GM23338 (cell line): ENCODE measurements at regions not wholly inside any gene's neighbourhood (a gene's known extent, or its start where the extent isn't known, plus 50 kb on each side); places are given as distances from the start of the nearest gene placed in this dataset.

Experiments
- ATAC-seq: fragments of 200-7000 bp; cut with Tn5 transposase; 3 replicates; pipeline ENCODE4 v1.9.1; 2020
- DNase-seq: peaks from one replicate; pipeline ENCODE4 v3.0.0-alpha.2; 2015; ENCODE audit warnings: low spot score
- H2AFZ ChIP-seq: fragments of 200-600 bp; sonication (generic); 2 replicates; pipeline ENCODE4 v1.8.0; 2016; ENCODE audit warnings: antibody characterized with exemption, mild to moderate bottlenecking, moderate library complexity
- H3F3A ChIP-seq: fragments of 200-600 bp; sonication (generic); replicated peaks from 2 replicates; pipeline ENCODE4 v1.8.0; 2017; ENCODE audit warnings: antibody characterized with exemption, mixed run types, low read depth
- H3K27ac ChIP-seq: fragments of 200-600 bp; sonication (generic); 2 replicates; pipeline ENCODE4 v1.6.1; 2016; ENCODE audit warnings: low read depth
- H3K27me3 ChIP-seq: fragments of 200-600 bp; sonication (generic); 2 replicates; pipeline ENCODE4 v1.8.0; 2016; ENCODE audit warnings: mild to moderate bottlenecking, mixed run types, moderate library complexity; ENCODE audit not compliant: insufficient read depth
- H3K36me3 ChIP-seq: fragments of 200-600 bp; sonication (generic); 2 replicates; pipeline ENCODE4 v1.8.0; 2016; ENCODE audit warnings: mild to moderate bottlenecking; ENCODE audit not compliant: insufficient read depth
- H3K4me1 ChIP-seq: fragments of 200-600 bp; sonication (generic); 2 replicates; pipeline ENCODE4 v1.8.0; 2016; ENCODE audit warnings: mild to moderate bottlenecking, moderate library complexity; ENCODE audit not compliant: insufficient read depth
- H3K4me2 ChIP-seq: fragments of 200-600 bp; sonication (generic); 2 replicates; pipeline ENCODE4 v1.7.1; 2017; ENCODE audit warnings: mixed run types
- H3K4me3 ChIP-seq: fragments of 200-600 bp; sonication (generic); 2 replicates; pipeline ENCODE4 v1.6.1; 2016; ENCODE audit warnings: mixed run types
- H3K79me2 ChIP-seq: fragments of 200-600 bp; sonication (generic); replicated peaks from 2 replicates; pipeline ENCODE4 v1.8.0; 2017; ENCODE audit warnings: mild to moderate bottlenecking; ENCODE audit not compliant: insufficient read depth
- H3K9me2 ChIP-seq: fragments of 200-600 bp; sonication (generic); 2 replicates; pipeline ENCODE4 v1.8.0; 2017; ENCODE audit not compliant: insufficient read depth
- H4K20me1 ChIP-seq: fragments of 200-600 bp; sonication (generic); replicated peaks from 2 replicates; pipeline ENCODE4 v1.8.0; 2017; ENCODE audit warnings: mild to moderate bottlenecking; ENCODE audit not compliant: insufficient read depth
- H3K27ac Mint-ChIP-seq: 2 replicates; pipeline ENCODE4 v1.8.0; 2020; ENCODE audit warnings: inconsistent platforms, mild to moderate bottlenecking, moderate library complexity, mixed read lengths
- H3K27me3 Mint-ChIP-seq: 3 replicates; pipeline ENCODE4 v1.8.0; 2022; ENCODE audit warnings: low read depth, mild to moderate bottlenecking, moderate library complexity, mixed read lengths, inconsistent platforms; ENCODE audit not compliant: insufficient read depth, poor library complexity
- H3K36me3 Mint-ChIP-seq: 3 replicates; pipeline ENCODE4 v1.8.0; 2021; ENCODE audit warnings: low read depth, mild to moderate bottlenecking, inconsistent platforms, moderate library complexity, mixed read lengths
- H3K4me1 Mint-ChIP-seq: 3 replicates; pipeline ENCODE4 v1.8.0; 2020; ENCODE audit warnings: mild to moderate bottlenecking, inconsistent platforms, mixed read lengths
- H3K4me3 Mint-ChIP-seq: 3 replicates; pipeline ENCODE4 v1.8.0; 2021; ENCODE audit warnings: moderate library complexity, mild to moderate bottlenecking, inconsistent platforms, mixed read lengths
- H3K9me3 Mint-ChIP-seq: 3 replicates; pipeline ENCODE4 v1.8.0; 2020; ENCODE audit warnings: moderate library complexity, mild to moderate bottlenecking, inconsistent platforms, mixed read lengths
- CREB1 ChIP-seq: fragments of 250-450 bp; sonication (Bioruptor Pico); IDR thresholded peaks from 2 replicates; pipeline ENCODE4 v1.5.0; 2020; ENCODE audit warnings: low read depth, mild to moderate bottlenecking, moderate library complexity
- ETS1 ChIP-seq: IDR thresholded peaks from 2 replicates; pipeline ENCODE4 v1.6.1; 2016; ENCODE audit warnings: antibody characterized with exemption
- EZH2 ChIP-seq: fragments of 200-600 bp; sonication (generic); IDR thresholded peaks from one replicate; pipeline ENCODE4 v1.8.0; 2017; ENCODE audit warnings: antibody characterized with exemption, mild to moderate bottlenecking, low read depth; ENCODE audit not compliant: unreplicated experiment
- NANOG ChIP-seq: IDR thresholded peaks from 2 replicates; pipeline ENCODE4 v1.6.1; 2016; ENCODE audit warnings: antibody characterized with exemption, borderline replicate concordance
- REST ChIP-seq: IDR thresholded peaks from one replicate; pipeline ENCODE4 v1.6.1; 2018; ENCODE audit warnings: antibody characterized with exemption; ENCODE audit not compliant: unreplicated experiment
- ZNF114 ChIP-seq: fragments of 250-450 bp; sonication (Bioruptor Pico); IDR thresholded peaks from 2 replicates; pipeline ENCODE4 v1.5.0; 2020; ENCODE audit warnings: mild to moderate bottlenecking, moderate library complexity
- ZNF331 ChIP-seq: fragments of 250-450 bp; sonication (Bioruptor Pico); IDR thresholded peaks from 2 replicates; pipeline ENCODE4 v1.5.0; 2020; ENCODE audit warnings: low read depth, mild to moderate bottlenecking, moderate library complexity
- ZNF462 ChIP-seq: fragments of 250-450 bp; sonication (Bioruptor Pico); IDR thresholded peaks from 2 replicates; pipeline ENCODE4 v1.5.0; 2020; ENCODE audit warnings: mild to moderate bottlenecking, moderate library complexity

DNA sequence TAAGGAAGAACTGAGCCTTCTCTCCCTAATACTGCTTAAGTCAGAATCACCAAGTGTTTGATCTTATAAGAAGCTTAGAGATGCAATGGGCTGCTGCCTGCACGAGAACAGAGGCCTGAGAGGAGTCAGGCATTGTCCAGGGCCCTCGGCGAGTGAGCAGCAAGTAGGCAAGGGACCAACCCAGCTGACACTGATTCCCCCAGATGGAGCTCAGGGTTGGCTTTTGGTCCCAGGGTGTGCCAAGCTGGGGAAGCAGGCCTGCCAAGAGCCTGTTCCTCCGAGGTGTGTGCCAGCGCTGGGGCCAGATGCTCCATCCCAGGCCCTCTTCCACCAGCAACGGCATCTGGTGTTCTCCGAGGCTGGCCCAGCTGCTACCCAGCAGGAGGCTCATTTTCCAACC is 222.0 kb upstream of the ZMIZ1 start:
- H3K36me3 ChIP-seq: no peaks in the 10 kb centered on the region
- peaks cover 3% of the 10 kb centered on the region; the same call in 1 of the 3 replicates for H3K4me1 Mint-ChIP-seq
- H3K4me3 Mint-ChIP-seq: no peak overlapping the region
- H3K27me3 Mint-ChIP-seq: peaks cover 13% of the 10 kb centered on the region
- DNase-seq (no peak), ATAC-seq (no peak)
- TF ChIP-seq NANOG (no peak), ZNF462 (CRISPR knock-in tag) (no peak), ZNF114 (no peak), ZNF331 (CRISPR knock-in tag) (no peak), REST (no peak), ETS1 (no peak), EZH2 (no peak), CREB1 (CRISPR knock-in tag) (no peak)
- H3K4me2 ChIP-seq: no peak overlapping the region
- no peak overlapping the region for H3K27ac Mint-ChIP-seq
- H2AFZ ChIP-seq: no peak overlapping the region
- H4K20me1 ChIP-seq: no peaks in the 10 kb centered on the region
- H3K27ac ChIP-seq: no peak overlapping the region
- peaks cover 4% of the 10 kb centered on the region; the same call in 1 of the 2 replicates for H3K9me2 ChIP-seq
- H3K27me3 ChIP-seq: no peaks in the 10 kb centered on the region
- H3K36me3 Mint-ChIP-seq: peaks cover 3% of the 10 kb centered on the region; the same call in 2 of the 3 replicates
- peaks cover 4% of the 10 kb centered on the region for H3K9me3 Mint-ChIP-seq
- no peaks in the 10 kb centered on the region for H3F3A ChIP-seq
- no peaks in the 10 kb centered on the region for H3K4me1 ChIP-seq
- H3K4me3 ChIP-seq: no peak overlapping the region
- H3K79me2 ChIP-seq: no peaks in the 10 kb centered on the region
